Stimulated activated CD4-positive, alpha-beta T cell treated with anti-CD3 and anti-CD28 coated beads, Interleukin-2, amount 100 ng/mL, for 48 hours (primary cell): ENCODE measurements at regions not wholly inside any gene's neighbourhood (a gene's known extent, or its start where the extent isn't known, plus 50 kb on each side); places are given as distances from the start of the nearest gene placed in this dataset.

ENCODE experiments used
- DNase-seq, 2 donors: peaks; one replicate each; pipeline ENCODE4 v3.0.0-alpha.2; 2020

GRCh38 chr18:70428439-70428838 is 139.6 kb downstream of the SOCS6 start:
- DNase-seq, result no peak

- DNase-seq, result no peak
Measured at GRCh38 chr18:70426818-70427217, 138.0 kb downstream of the SOCS6 start.

- no peak for DNase-seq
Measured at GRCh38 chr18:70425236-70425635, 136.4 kb downstream of the SOCS6 start.

GRCh38 chr18:70423988-70424387 is 135.1 kb downstream of the SOCS6 start:
- DNase-seq, result no peak

GRCh38 chr18:70423120-70423519 is 134.3 kb downstream of the SOCS6 start:
- DNase-seq, result no peak

GRCh38 chr18:70422391-70422965 is 133.6 kb downstream of the SOCS6 start:
- DNase-seq, result no peak

- no peak for DNase-seq
Measured at GRCh38 chr18:70421471-70422390, 132.9 kb downstream of the SOCS6 start.

GRCh38 chr18:70420146-70420898 is 131.5 kb downstream of the SOCS6 start:
- no peak for DNase-seq

- DNase-seq, result no peak
Measured at GRCh38 chr18:70419526-70419925, 130.7 kb downstream of the SOCS6 start.

- no peak for DNase-seq
Measured at GRCh38 chr18:70418546-70419311, 129.9 kb downstream of the SOCS6 start.

- no peak for DNase-seq
Measured at GRCh38 chr18:70417847-70418246, 129.0 kb downstream of the SOCS6 start.

- DNase-seq, result no peak
Measured at GRCh38 chr18:70416496-70416895, 127.7 kb downstream of the SOCS6 start.

- DNase-seq, result no peak
Measured at GRCh38 chr18:70415823-70416488, 127.1 kb downstream of the SOCS6 start.

- DNase-seq, result no peak
Measured at GRCh38 chr18:70414315-70414900, 125.6 kb downstream of the SOCS6 start.

GRCh38 chr18:70413455-70413854 is 124.6 kb downstream of the SOCS6 start:
- no peak for DNase-seq

- no peak for DNase-seq
Measured at GRCh38 chr18:70411876-70412435, 123.1 kb downstream of the SOCS6 start.

- DNase-seq, result no peak
Measured at GRCh38 chr18:70411307-70411706, 122.5 kb downstream of the SOCS6 start.

GRCh38 chr18:70405052-70405451 is 116.2 kb downstream of the SOCS6 start:
- no peak for DNase-seq

GRCh38 chr18:70400476-70400875 is 111.6 kb downstream of the SOCS6 start:
- DNase-seq, result no peak

GRCh38 chr18:70398076-70398475 is 109.2 kb downstream of the SOCS6 start:
- DNase-seq, result no peak

- no peak for DNase-seq
Measured at GRCh38 chr18:70397259-70397925, 108.5 kb downstream of the SOCS6 start.
